ENCODE measurements at regions not wholly inside any gene's neighbourhood (a gene's known extent, or its start where the extent isn't known, plus 50 kb on each side); places are given as distances from the start of the nearest gene placed in this dataset.

DNA sequence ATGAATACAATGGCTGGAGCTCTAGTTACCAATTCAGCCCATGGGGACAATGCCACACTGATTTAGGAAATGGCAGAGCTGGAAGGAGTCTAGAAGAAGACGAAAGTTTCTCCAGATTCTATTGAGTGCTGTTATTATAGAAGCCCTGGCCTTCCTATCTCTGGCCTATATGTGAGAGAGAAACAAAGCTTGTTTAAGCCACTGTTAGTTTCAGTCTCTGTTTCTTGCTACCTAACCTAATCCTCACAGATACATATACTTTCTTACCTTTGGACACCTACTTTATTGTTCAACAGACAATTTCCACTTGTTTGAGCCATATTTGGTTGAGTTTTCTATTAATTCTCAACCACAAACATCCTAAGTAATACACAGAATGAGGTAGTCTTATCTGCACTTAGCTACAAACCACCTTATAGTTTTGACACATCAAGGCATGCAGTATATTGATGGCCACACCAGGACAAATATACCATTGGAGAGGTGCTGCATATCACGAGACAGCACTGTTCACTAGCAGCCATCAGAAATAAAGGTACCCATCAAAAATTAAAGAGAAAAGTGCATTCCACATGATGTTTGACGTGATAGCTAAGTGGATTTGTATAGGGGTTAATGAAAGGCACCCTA is 190.2 kb downstream of the SMIM20 start:
- Histone ChIP-seq H3K4me3 (no peak overlapping the region), H3K4me2 (no peak overlapping the region), H3K27ac (no peak overlapping the region), H3K4me1 (no peaks in the 10 kb centered on the region), H3K9me3 (no peaks in the 10 kb centered on the region)
- 13% methylated on average over 3 of the region's 3 CpGs for WGBS (ENCODE audit: missing lambda C conversion rate)
- ATAC-seq (no peak), DNase-seq (ENCODE audit: low read depth in 1 of 2, low spot score in 1 of 2) (no peak), FAIRE-seq (no peak)
- ChIA-PET POLR2A (no interaction called here), CTCF (no interaction called here)
- TF ChIP-seq HEYL (CRISPR knock-in tag; IDR thresholded peaks at IDR 0.05) (no peak), SMC3 (IDR thresholded peaks at IDR 0.05) (no peak), FOXS1 (CRISPR knock-in tag; IDR thresholded peaks at IDR 0.05) (no peak), RCOR1 (IDR thresholded peaks at IDR 0.05; ENCODE audit: low read depth, low read length) (no peak), POLR2A (IDR thresholded peaks at IDR 0.05; ENCODE audit: low read length) (no peak), FOSB (CRISPR knock-in tag; IDR thresholded peaks at IDR 0.05) (no peak), BHLHE40 (IDR thresholded peaks at IDR 0.05; ENCODE audit: low read depth, low read length) (no peak), MAFK (IDR thresholded peaks at IDR 0.05; ENCODE audit: partially characterized antibody) (no peak), SREBF2 (IDR thresholded peaks at IDR 0.05) (no peak), HOXA7 (CRISPR knock-in tag; IDR thresholded peaks at IDR 0.05) (no peak), CEBPB (IDR thresholded peaks at IDR 0.05) (no peak), MAZ (IDR thresholded peaks at IDR 0.05; ENCODE audit: borderline replicate concordance, low read depth, low read length) (no peak), ESRRA (IDR thresholded peaks at IDR 0.05; ENCODE audit: borderline replicate concordance, low read length) (no peak)
- TF ChIP-seq, protein P1, sequence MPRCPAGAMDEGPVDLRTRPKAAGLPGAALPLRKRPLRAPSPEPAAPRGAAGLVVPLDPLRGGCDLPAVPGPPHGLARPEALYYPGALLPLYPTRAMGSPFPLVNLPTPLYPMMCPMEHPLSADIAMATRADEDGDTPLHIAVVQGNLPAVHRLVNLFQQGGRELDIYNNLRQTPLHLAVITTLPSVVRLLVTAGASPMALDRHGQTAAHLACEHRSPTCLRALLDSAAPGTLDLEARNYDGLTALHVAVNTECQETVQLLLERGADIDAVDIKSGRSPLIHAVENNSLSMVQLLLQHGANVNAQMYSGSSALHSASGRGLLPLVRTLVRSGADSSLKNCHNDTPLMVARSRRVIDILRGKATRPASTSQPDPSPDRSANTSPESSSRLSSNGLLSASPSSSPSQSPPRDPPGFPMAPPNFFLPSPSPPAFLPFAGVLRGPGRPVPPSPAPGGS (IDR thresholded peaks at IDR 0.05), result no peak
- TF ChIP-seq, protein P2, sequence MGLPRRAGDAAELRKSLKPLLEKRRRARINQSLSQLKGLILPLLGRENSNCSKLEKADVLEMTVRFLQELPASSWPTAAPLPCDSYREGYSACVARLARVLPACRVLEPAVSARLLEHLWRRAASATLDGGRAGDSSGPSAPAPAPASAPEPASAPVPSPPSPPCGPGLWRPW (IDR thresholded peaks at IDR 0.05), result no peak
- TF ChIP-seq, protein P3, sequence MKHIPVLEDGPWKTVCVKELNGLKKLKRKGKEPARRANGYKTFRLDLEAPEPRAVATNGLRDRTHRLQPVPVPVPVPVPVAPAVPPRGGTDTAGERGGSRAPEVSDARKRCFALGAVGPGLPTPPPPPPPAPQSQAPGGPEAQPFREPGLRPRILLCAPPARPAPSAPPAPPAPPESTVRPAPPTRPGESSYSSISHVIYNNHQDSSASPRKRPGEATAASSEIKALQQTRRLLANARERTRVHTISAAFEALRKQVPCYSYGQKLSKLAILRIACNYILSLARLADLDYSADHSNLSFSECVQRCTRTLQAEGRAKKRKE (CRISPR knock-in tag; IDR thresholded peaks at IDR 0.05; ENCODE audit: low read depth), result no peak
- TF ChIP-seq, protein P4, sequence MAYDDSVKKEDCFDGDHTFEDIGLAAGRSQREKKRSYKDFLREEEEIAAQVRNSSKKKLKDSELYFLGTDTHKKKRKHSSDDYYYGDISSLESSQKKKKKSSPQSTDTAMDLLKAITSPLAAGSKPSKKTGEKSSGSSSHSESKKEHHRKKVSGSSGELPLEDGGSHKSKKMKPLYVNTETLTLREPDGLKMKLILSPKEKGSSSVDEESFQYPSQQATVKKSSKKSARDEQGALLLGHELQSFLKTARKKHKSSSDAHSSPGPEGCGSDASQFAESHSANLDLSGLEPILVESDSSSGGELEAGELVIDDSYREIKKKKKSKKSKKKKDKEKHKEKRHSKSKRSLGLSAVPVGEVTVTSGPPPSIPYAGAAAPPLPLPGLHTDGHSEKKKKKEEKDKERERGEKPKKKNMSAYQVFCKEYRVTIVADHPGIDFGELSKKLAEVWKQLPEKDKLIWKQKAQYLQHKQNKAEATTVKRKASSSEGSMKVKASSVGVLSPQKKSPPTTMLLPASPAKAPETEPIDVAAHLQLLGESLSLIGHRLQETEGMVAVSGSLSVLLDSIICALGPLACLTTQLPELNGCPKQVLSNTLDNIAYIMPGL (CRISPR knock-in tag; IDR thresholded peaks at IDR 0.05; ENCODE audit: borderline replicate concordance), result no peak
- TF ChIP-seq, protein P5, sequence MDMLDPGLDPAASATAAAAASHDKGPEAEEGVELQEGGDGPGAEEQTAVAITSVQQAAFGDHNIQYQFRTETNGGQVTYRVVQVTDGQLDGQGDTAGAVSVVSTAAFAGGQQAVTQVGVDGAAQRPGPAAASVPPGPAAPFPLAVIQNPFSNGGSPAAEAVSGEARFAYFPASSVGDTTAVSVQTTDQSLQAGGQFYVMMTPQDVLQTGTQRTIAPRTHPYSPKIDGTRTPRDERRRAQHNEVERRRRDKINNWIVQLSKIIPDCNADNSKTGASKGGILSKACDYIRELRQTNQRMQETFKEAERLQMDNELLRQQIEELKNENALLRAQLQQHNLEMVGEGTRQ (IDR thresholded peaks at IDR 0.05), result no peak
- TF ChIP-seq, protein P6, sequence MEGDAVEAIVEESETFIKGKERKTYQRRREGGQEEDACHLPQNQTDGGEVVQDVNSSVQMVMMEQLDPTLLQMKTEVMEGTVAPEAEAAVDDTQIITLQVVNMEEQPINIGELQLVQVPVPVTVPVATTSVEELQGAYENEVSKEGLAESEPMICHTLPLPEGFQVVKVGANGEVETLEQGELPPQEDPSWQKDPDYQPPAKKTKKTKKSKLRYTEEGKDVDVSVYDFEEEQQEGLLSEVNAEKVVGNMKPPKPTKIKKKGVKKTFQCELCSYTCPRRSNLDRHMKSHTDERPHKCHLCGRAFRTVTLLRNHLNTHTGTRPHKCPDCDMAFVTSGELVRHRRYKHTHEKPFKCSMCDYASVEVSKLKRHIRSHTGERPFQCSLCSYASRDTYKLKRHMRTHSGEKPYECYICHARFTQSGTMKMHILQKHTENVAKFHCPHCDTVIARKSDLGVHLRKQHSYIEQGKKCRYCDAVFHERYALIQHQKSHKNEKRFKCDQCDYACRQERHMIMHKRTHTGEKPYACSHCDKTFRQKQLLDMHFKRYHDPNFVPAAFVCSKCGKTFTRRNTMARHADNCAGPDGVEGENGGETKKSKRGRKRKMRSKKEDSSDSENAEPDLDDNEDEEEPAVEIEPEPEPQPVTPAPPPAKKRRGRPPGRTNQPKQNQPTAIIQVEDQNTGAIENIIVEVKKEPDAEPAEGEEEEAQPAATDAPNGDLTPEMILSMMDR (IDR thresholded peaks at IDR 0.05), result no peak

DNA sequence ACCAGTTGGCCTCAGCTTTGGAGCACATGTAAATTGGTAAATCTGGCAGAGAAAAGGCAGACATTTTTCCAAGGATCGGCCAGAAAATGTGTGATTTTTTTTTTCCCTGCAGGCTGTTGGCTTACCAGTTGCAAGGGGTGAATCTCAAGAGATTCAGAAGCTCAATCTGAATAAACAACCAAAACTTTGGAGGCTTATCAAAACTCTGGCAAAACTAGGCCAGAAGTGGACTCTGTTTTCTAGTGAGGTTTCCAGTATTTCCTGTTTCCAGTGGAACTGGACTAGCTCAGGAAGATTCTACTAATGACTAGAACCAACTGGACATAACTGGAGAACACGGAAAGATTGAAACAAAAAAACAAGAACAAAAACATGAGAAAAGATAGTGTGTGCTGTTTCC is 191.3 kb downstream of the SMIM20 start:
- Histone ChIP-seq H3K4me3 (no peak overlapping the region), H3K4me1 (no peaks in the 10 kb centered on the region), H3K4me2 (no peak overlapping the region), H3K27ac (no peak overlapping the region), H3K9me3 (no peaks in the 10 kb centered on the region; the same call in 2 of the 3 replicates)
- ChIA-PET POLR2A (no interaction called here), CTCF (no interaction called here)
- 50% methylated on average over 2 of the region's 2 CpGs for WGBS (ENCODE audit: missing lambda C conversion rate)
- ATAC-seq, result no peak
- no peak for DNase-seq (ENCODE audit: low read depth in 1 of 2, low spot score in 1 of 2)
- FAIRE-seq, result no peak
- TF ChIP-seq NR3C1 (IDR thresholded peaks at IDR 0.05) (no peak), POLR2A (IDR thresholded peaks at IDR 0.05; ENCODE audit: low read length) (no peak), HEYL (CRISPR knock-in tag; IDR thresholded peaks at IDR 0.05) (no peak), HOXB13 (CRISPR knock-in tag; IDR thresholded peaks at IDR 0.05; ENCODE audit: low read depth) (no peak), KDM1A (IDR thresholded peaks at IDR 0.05; ENCODE audit: low read depth) (no peak)
